Osteoblast (primary cell): ENCODE measurements at regions not wholly inside any gene's neighbourhood (a gene's known extent, or its start where the extent isn't known, plus 50 kb on each side); places are given as distances from the start of the nearest gene placed in this dataset.

Experiments
- DNase-seq: peaks from one replicate; pipeline ENCODE4 v3.0.0; 2011; ENCODE audit warnings: low spot score, mixed read lengths; ENCODE audit not compliant: insufficient read length; ENCODE audit errors: missing footprints
- H2AFZ ChIP-seq: 2 replicates; pipeline ENCODE4 v1.6.0; 2011; ENCODE audit warnings: mild to moderate bottlenecking, low read length
- H3K27ac ChIP-seq: 2 replicates; pipeline ENCODE4 v1.5.1; 2011; ENCODE audit warnings: mild to moderate bottlenecking, low read depth, low read length, moderate library complexity
- H3K27me3 ChIP-seq: 2 replicates; pipeline ENCODE4 v1.6.0; 2012; ENCODE audit warnings: mild to moderate bottlenecking, control low read depth, inconsistent platforms, low read length, moderate library complexity; ENCODE audit not compliant: insufficient read depth
- H3K36me3 ChIP-seq: 2 replicates; pipeline ENCODE4 v1.5.1; 2011; ENCODE audit warnings: mild to moderate bottlenecking, low read length, control low read depth, moderate library complexity; ENCODE audit not compliant: insufficient read depth
- H3K4me1 ChIP-seq: 2 replicates; pipeline ENCODE4 v1.5.1; 2011; ENCODE audit warnings: mild to moderate bottlenecking, low read length, control low read depth, moderate library complexity; ENCODE audit not compliant: insufficient read depth
- H3K4me2 ChIP-seq: 2 replicates; pipeline ENCODE4 v1.6.0; 2011; ENCODE audit warnings: mild to moderate bottlenecking, low read length; ENCODE audit not compliant: insufficient read depth
- H3K4me3 ChIP-seq: fragments of 200-600 bp; sonication (generic); 3 replicates; pipeline ENCODE4 v1.5.1; 2012; ENCODE audit warnings: mild to moderate bottlenecking, low read length, inconsistent platforms; ENCODE audit not compliant: insufficient read depth
- H3K79me2 ChIP-seq: 2 replicates; pipeline ENCODE4 v1.6.0; 2012; ENCODE audit warnings: mild to moderate bottlenecking, low read length, control low read depth, inconsistent platforms; ENCODE audit not compliant: insufficient read depth
- H3K9me3 ChIP-seq: 2 replicates; pipeline ENCODE4 v1.5.1; 2011; ENCODE audit warnings: low read depth, low read length, control low read depth
- H4K20me1 ChIP-seq: 2 replicates; pipeline ENCODE4 v1.6.0; 2012; ENCODE audit warnings: mild to moderate bottlenecking, low read length, control low read depth; ENCODE audit not compliant: insufficient read depth
- CTCF ChIP-seq: IDR thresholded peaks from 2 replicates; pipeline ENCODE4 v1.5.1; 2011; ENCODE audit warnings: mild to moderate bottlenecking, low read depth, low read length, moderate library complexity; ENCODE audit errors: extremely low read depth

- Histone ChIP-seq H3K27ac (no peak overlapping the region), H3K4me2 (no peak overlapping the region), H3K4me1 (no peaks in the 10 kb centered on the region), H3K4me3 (no peak overlapping the region), H3K36me3 (no peaks in the 10 kb centered on the region), H4K20me1 (no peaks in the 10 kb centered on the region), H3K79me2 (peaks cover 2% of the 10 kb centered on the region), H3K9me3 (no peaks in the 10 kb centered on the region), H2AFZ (no peak overlapping the region), H3K27me3 (no peaks in the 10 kb centered on the region)
- TF ChIP-seq CTCF = no peak
- no peak for DNase-seq
These were observed 278.1 kb downstream of the ZEB2 start for GRCh38 chr2:144241801-144242200.

GRCh38 chr2:144240656-144241339 is 279.1 kb downstream of the ZEB2 start:
- no peaks in the 10 kb centered on the region for H3K4me1 ChIP-seq
- no peaks in the 10 kb centered on the region for H4K20me1 ChIP-seq
- H3K27me3 ChIP-seq = no peaks in the 10 kb centered on the region
- peaks cover 2% of the 10 kb centered on the region for H3K79me2 ChIP-seq
- no peak overlapping the region for H3K27ac ChIP-seq
- no peak overlapping the region for H3K4me2 ChIP-seq
- no peak overlapping the region for H2AFZ ChIP-seq
- H3K9me3 ChIP-seq = no peaks in the 10 kb centered on the region
- no peaks in the 10 kb centered on the region for H3K36me3 ChIP-seq
- TF ChIP-seq CTCF = no peak
- no peak overlapping the region for H3K4me3 ChIP-seq
- no peak for DNase-seq

DNA sequence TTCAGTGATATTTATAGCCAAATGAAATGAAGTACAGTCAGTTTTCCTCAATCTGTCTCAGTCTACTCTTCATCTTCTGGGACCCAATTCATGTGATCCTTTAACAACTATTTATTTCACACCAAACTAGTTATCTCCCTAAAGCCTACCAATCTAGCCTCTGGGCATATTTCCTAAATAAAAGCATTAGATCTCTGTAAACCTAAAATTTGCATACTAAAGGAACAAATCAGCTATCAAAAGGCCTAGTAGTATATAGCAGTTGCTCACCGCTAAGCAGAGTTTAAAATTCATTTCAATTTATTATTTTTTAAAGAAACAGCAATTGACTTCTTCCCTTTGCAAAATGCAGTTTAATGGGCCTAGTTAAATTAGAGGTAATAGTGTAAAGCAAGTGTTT is 280.2 kb downstream of the ZEB2 start:
- no peak for TF ChIP-seq CTCF
- Histone ChIP-seq H3K9me3 (no peaks in the 10 kb centered on the region), H3K36me3 (no peaks in the 10 kb centered on the region), H3K4me3 (no peak overlapping the region), H3K79me2 (peaks cover 2% of the 10 kb centered on the region), H3K4me2 (no peak overlapping the region), H3K27me3 (no peaks in the 10 kb centered on the region), H2AFZ (no peak overlapping the region), H3K4me1 (no peaks in the 10 kb centered on the region), H4K20me1 (no peaks in the 10 kb centered on the region), H3K27ac (no peak overlapping the region)
- DNase-seq = no peak

DNA sequence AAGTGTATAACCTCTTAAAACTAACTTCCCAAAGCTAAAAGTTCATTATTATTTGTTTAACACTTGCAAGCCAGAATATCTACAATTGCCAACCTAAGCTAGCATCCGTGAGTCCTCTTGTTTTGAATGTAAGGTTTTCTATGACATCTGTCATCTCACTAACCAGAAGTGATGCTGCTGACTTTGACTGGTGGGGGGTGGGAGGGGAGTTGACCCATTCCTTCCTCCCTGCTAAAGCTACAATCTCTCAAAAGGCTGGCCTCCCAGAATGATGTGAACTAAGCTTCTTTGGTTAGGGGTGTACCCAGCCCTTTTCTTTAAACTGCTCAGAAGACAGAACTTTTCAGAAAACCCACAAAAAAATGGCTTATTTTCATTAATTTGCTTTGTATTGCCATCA is 280.6 kb downstream of the ZEB2 start:
- H2AFZ ChIP-seq = no peak overlapping the region
- no peak overlapping the region for H3K4me3 ChIP-seq
- DNase-seq = no peak
- H3K4me2 ChIP-seq = no peak overlapping the region
- H3K4me1 ChIP-seq = no peaks in the 10 kb centered on the region
- H3K27ac ChIP-seq = no peak overlapping the region
- H3K36me3 ChIP-seq = no peaks in the 10 kb centered on the region
- no peaks in the 10 kb centered on the region for H4K20me1 ChIP-seq
- H3K27me3 ChIP-seq = no peaks in the 10 kb centered on the region
- no peaks in the 10 kb centered on the region for H3K9me3 ChIP-seq
- TF ChIP-seq CTCF = no peak
- peaks cover 2% of the 10 kb centered on the region for H3K79me2 ChIP-seq
